CD4-positive, alpha-beta memory T cell (primary cell): ENCODE measurements at regions not wholly inside any gene's neighbourhood (a gene's known extent, or its start where the extent isn't known, plus 50 kb on each side); places are given as distances from the start of the nearest gene placed in this dataset.

Experiments used
- CTCF ChIA-PET: fragments of 350-600 bp; sonication (Branson Sonifier 250); formaldehyde crosslinking; loops from one replicate; lab custom pipeline; 2021; ENCODE audit warnings: inconsistent platforms; ENCODE audit not compliant: partially characterized antibody; lab: Charles Lee
- POLR2A ChIA-PET: fragments of 350-600 bp; sonication (Branson Sonifier 250); formaldehyde crosslinking; loops from one replicate; lab custom pipeline; 2021; ENCODE audit not compliant: partially characterized antibody; lab: Charles Lee
- DNase-seq, 5 donors: peaks; one replicate each; pipeline versions ENCODE4 v3.0.0 to v3.0.0-alpha.2; 2020 to 2022; ENCODE audit warnings: mixed read lengths in 1 of 5
- H3K27ac ChIP-seq: one replicate; pipeline ENCODE4 v1.7.0; 2013; ENCODE audit warnings: low read depth, low read length
- H3K27me3 ChIP-seq: 2 replicates; pipeline ENCODE4 v1.7.0; 2013; ENCODE audit warnings: mild to moderate bottlenecking, low read length, moderate library complexity; ENCODE audit not compliant: insufficient read depth
- H3K36me3 ChIP-seq: 2 replicates; pipeline ENCODE4 v1.7.0; 2013; ENCODE audit warnings: mild to moderate bottlenecking, low read length, moderate library complexity; ENCODE audit not compliant: insufficient read depth
- H3K4me1 ChIP-seq: 2 replicates; pipeline ENCODE4 v1.7.0; 2013; ENCODE audit warnings: mild to moderate bottlenecking, low read length, moderate library complexity; ENCODE audit not compliant: insufficient read depth
- H3K4me3 ChIP-seq, 2 donors: one replicate each; pipeline ENCODE4 v1.7.0; 2013; ENCODE audit warnings: low read length in 2 of 2, mild to moderate bottlenecking in 1 of 2
- H3K9me3 ChIP-seq, 2 donors: one replicate each; pipeline ENCODE4 v1.7.0; 2013; ENCODE audit warnings: low read length in 2 of 2, control low read depth in 1 of 2; ENCODE audit not compliant: control insufficient read depth in 1 of 2
- H3K27ac Mint-ChIP-seq, 7 donors: one replicate each; pipeline ENCODE4 v1.8.0; 2020 to 2021; ENCODE audit warnings: mixed read lengths in 7 of 7, mild to moderate bottlenecking in 6 of 7, inconsistent platforms in 3 of 7, moderate library complexity in 3 of 7
- H3K27me3 Mint-ChIP-seq, 2 donors: one replicate each; pipeline ENCODE4 v1.8.0; 2020 to 2021; ENCODE audit warnings: mixed read lengths in 2 of 2
- H3K36me3 Mint-ChIP-seq, 2 donors: one replicate each; pipeline ENCODE4 v1.8.0; 2020 to 2021; ENCODE audit warnings: mixed read lengths in 2 of 2, inconsistent platforms in 1 of 2, mild to moderate bottlenecking in 1 of 2
- H3K4me1 Mint-ChIP-seq, 4 donors: one replicate each; pipeline ENCODE4 v1.8.0; 2020 to 2021; ENCODE audit warnings: mixed read lengths in 4 of 4, mild to moderate bottlenecking in 1 of 4
- H3K4me3 Mint-ChIP-seq, 8 donors: one replicate each; pipeline ENCODE4 v1.8.0; 2020 to 2021; ENCODE audit warnings: mixed read lengths in 8 of 8, mild to moderate bottlenecking in 7 of 8, moderate library complexity in 6 of 8, inconsistent platforms in 3 of 8
- H3K9me3 Mint-ChIP-seq, 8 donors: one replicate each; pipeline ENCODE4 v1.8.0; 2020 to 2021; ENCODE audit warnings: mixed read lengths in 8 of 8, mild to moderate bottlenecking in 5 of 8, inconsistent platforms in 3 of 8, moderate library complexity in 1 of 8
- intact Hi-C: fragments of 100-400 bp; cut with micrococcal nuclease; formaldehyde crosslinking; loops from one replicate; pipeline ENCODE4 v1.15.1; 2023

DNA sequence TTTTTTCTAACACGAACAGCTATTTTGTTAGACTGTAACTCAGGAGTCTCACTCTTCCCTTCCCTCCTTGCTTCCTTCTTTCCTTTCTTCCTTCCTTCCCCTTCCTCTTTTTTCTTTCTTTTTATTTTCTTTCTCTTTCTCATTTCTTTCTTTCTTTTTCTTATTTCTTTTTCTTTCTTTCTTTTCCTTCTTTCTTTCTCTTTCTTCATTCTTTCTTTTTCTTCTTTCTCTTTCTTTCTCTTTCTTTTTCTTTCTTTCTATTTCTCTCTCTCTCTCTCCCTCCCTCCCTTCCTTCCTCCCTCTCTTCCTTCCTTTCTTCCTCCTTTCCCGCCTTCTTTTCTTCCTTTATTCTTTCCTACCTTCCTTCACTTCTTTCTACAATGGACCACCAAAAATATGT is 1443.0 kb upstream of the LRRTM3 start:
- no peak overlapping the region for H3K4me3 Mint-ChIP-seq
- no peak overlapping the region for H3K27ac Mint-ChIP-seq
- POLR2A ChIA-PET, result no interaction called here

DNA sequence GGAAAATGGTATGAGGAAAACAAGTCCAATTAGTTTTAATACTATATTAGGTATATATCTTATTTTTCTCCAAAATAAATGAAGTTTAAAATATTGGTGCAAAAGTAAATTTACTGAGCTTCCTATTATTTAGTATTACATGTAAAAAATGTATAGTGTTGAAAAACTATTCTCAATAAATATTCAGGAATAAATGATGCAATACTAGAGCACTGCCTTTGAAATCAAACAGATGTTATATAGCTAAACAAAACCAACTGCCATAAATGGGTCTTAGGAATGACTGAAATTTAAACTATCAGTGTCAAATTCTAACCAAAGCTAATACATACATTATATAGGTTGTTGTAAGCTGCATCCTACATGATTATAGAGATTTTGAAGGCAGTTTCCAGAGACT is 1434.0 kb upstream of the LRRTM3 start:
- H3K27me3 Mint-ChIP-seq, result no peaks in the 10 kb centered on the region
- no peaks in the 10 kb centered on the region for H3K4me1 ChIP-seq
- H3K4me1 Mint-ChIP-seq, result no peaks in the 10 kb centered on the region
- no peaks in the 10 kb centered on the region for H3K36me3 Mint-ChIP-seq
- H3K4me3 ChIP-seq, result no peak overlapping the region
- no peak overlapping the region for H3K27ac Mint-ChIP-seq
- CTCF ChIA-PET, result no interaction called here
- no peaks in the 10 kb centered on the region for H3K27me3 ChIP-seq
- POLR2A ChIA-PET, result no interaction called here
- no peaks in the 10 kb centered on the region for H3K9me3 ChIP-seq
- intact Hi-C loops, result no loop called here
- no peak for DNase-seq
- H3K27ac ChIP-seq, result no peak overlapping the region
- no peak overlapping the region for H3K4me3 Mint-ChIP-seq
- H3K9me3 Mint-ChIP-seq, result peaks cover 0 to 8% (median 3%) of the 10 kb centered on the region in 8 donors
- no peaks in the 10 kb centered on the region for H3K36me3 ChIP-seq

More for the DNA sequence above, 1443.0 kb upstream of the LRRTM3 start:
- H3K36me3 Mint-ChIP-seq, result no peaks in the 10 kb centered on the region
- peaks cover 0 to 9% (median under 1%) of the 10 kb centered on the region in 8 donors for H3K9me3 Mint-ChIP-seq
- no peak for DNase-seq
- no peak overlapping the region for H3K27ac ChIP-seq
- no peaks in the 10 kb centered on the region for H3K4me1 Mint-ChIP-seq
- H3K4me1 ChIP-seq, result no peaks in the 10 kb centered on the region
- H3K27me3 ChIP-seq, result no peaks in the 10 kb centered on the region
- no peaks in the 10 kb centered on the region for H3K36me3 ChIP-seq
- CTCF ChIA-PET, result no interaction called here
- intact Hi-C loops, result no loop called here
- H3K9me3 ChIP-seq, result no peaks in the 10 kb centered on the region
- no peaks in the 10 kb centered on the region for H3K27me3 Mint-ChIP-seq
- no peak overlapping the region for H3K4me3 ChIP-seq

GRCh38 chr10:65496541-65496940 is 1429.3 kb upstream of the LRRTM3 start:
- Histone ChIP-seq H3K4me3 (no peak overlapping the region), H3K9me3 (peaks cover 0 to 5% of the 10 kb centered on the region in 2 donors), H3K27ac (no peak overlapping the region), H3K36me3 (no peaks in the 10 kb centered on the region), H3K27me3 (no peaks in the 10 kb centered on the region), H3K4me1 (no peaks in the 10 kb centered on the region)
- H3K9me3 Mint-ChIP-seq, result peaks cover 0 to 12% (median 2%) of the 10 kb centered on the region in 8 donors
- no peak overlapping the region for H3K4me3 Mint-ChIP-seq
- ChIA-PET CTCF (no interaction called here), POLR2A (no interaction called here)
- intact Hi-C loops, result no loop called here
- H3K4me1 Mint-ChIP-seq, result peaks cover 0 to 2% (median under 1%) of the 10 kb centered on the region in 4 donors
- H3K27me3 Mint-ChIP-seq, result no peaks in the 10 kb centered on the region
- H3K36me3 Mint-ChIP-seq, result no peaks in the 10 kb centered on the region
- no peak for DNase-seq
- no peak overlapping the region for H3K27ac Mint-ChIP-seq

- Mint-ChIP-seq H3K27ac (no peak overlapping the region), H3K4me3 (no peak overlapping the region), H3K36me3 (no peaks in the 10 kb centered on the region), H3K9me3 (peaks cover 0 to 12% (median 2%) of the 10 kb centered on the region in 8 donors), H3K4me1 (peaks cover 0 to 2% (median under 1%) of the 10 kb centered on the region in 4 donors), H3K27me3 (no peaks in the 10 kb centered on the region)
- ChIA-PET POLR2A (no interaction called here), CTCF (no interaction called here)
- intact Hi-C loops, result no loop called here
- no peak overlapping the region for H3K4me3 ChIP-seq
- H3K27me3 ChIP-seq, result no peaks in the 10 kb centered on the region
- H3K36me3 ChIP-seq, result no peaks in the 10 kb centered on the region
- DNase-seq, result no peak
- no peaks in the 10 kb centered on the region for H3K4me1 ChIP-seq
- H3K27ac ChIP-seq, result no peak overlapping the region
- H3K9me3 ChIP-seq, result peaks cover 0 to 5% of the 10 kb centered on the region in 2 donors
These were observed 1428.0 kb upstream of the LRRTM3 start for GRCh38 chr10:65497837-65498236.

DNA sequence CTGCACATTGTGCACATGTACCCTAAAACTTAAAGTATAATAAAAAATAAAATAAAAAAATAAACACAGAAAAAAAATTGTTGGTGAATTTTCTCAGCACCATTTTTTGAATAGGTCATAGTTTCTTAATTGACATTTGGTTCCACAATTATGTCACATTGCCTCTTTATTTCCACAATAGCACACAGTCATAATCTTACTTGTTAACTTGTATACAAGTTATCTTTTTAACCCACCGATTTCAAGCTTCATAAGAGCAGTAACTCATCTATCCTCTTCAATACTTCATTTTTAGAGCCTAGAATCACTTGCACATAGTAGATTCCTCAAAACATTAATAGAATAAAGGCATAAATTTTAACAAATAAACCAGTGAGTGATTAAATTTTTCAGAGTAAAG is 1425.1 kb upstream of the LRRTM3 start:
- Mint-ChIP-seq H3K27me3 (no peaks in the 10 kb centered on the region), H3K4me3 (no peak overlapping the region), H3K36me3 (no peaks in the 10 kb centered on the region), H3K27ac (peak overlapping the region in 1 of 7 donors; percentile 16), H3K4me1 (peaks cover 0 to 2% (median under 1%) of the 10 kb centered on the region in 4 donors), H3K9me3 (peaks cover 0 to 22% (median 2%) of the 10 kb centered on the region in 8 donors)
- ChIA-PET CTCF (no interaction called here), POLR2A (no interaction called here)
- H3K36me3 ChIP-seq, result no peaks in the 10 kb centered on the region
- no peak overlapping the region for H3K4me3 ChIP-seq
- intact Hi-C loops, result no loop called here
- no peaks in the 10 kb centered on the region for H3K4me1 ChIP-seq
- H3K9me3 ChIP-seq, result peaks cover 0 to 5% of the 10 kb centered on the region in 2 donors
- no peak overlapping the region for H3K27ac ChIP-seq
- no peaks in the 10 kb centered on the region for H3K27me3 ChIP-seq
- DNase-seq, result no peak

DNA sequence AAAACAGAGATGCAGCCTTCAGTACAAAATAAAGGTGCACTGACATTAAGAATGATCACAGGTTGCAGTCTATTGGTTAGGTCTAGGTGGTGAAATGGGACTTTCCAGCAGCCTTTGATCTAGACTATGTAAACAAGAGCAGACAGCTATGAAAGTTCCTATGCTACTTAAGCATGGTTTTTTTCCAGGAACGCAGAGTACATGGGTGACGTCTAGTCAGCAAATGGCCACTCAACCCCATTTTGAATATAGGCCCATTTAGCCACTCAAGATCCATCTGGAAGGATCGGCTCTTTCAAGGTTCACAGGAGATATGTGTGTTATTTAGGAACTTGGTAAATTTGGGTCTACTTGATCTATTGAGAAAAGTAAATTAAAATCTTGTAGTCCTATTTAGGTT is 1424.6 kb upstream of the LRRTM3 start:
- H3K9me3 ChIP-seq, result peaks cover 0 to 5% of the 10 kb centered on the region in 2 donors
- no peaks in the 10 kb centered on the region for H3K27me3 Mint-ChIP-seq
- H3K9me3 Mint-ChIP-seq, result peaks cover 0 to 24% (median 3%) of the 10 kb centered on the region in 8 donors
- no peak overlapping the region for H3K4me3 Mint-ChIP-seq
- H3K27ac Mint-ChIP-seq, result peak overlapping the region in 2 of 7 donors; percentile 16 to 38
- POLR2A ChIA-PET, result no interaction called here
- CTCF ChIA-PET, result no interaction called here
- no peaks in the 10 kb centered on the region for H3K27me3 ChIP-seq
- H3K4me3 ChIP-seq, result no peak overlapping the region
- no peaks in the 10 kb centered on the region for H3K36me3 ChIP-seq
- H3K27ac ChIP-seq, result no peak overlapping the region
- DNase-seq, result peak; percentile 0 to 51 (median 16)
- intact Hi-C loops, result no loop called here
- no peaks in the 10 kb centered on the region for H3K4me1 ChIP-seq
- peaks cover 0 to 2% (median under 1%) of the 10 kb centered on the region in 4 donors for H3K4me1 Mint-ChIP-seq
- no peaks in the 10 kb centered on the region for H3K36me3 Mint-ChIP-seq

DNA sequence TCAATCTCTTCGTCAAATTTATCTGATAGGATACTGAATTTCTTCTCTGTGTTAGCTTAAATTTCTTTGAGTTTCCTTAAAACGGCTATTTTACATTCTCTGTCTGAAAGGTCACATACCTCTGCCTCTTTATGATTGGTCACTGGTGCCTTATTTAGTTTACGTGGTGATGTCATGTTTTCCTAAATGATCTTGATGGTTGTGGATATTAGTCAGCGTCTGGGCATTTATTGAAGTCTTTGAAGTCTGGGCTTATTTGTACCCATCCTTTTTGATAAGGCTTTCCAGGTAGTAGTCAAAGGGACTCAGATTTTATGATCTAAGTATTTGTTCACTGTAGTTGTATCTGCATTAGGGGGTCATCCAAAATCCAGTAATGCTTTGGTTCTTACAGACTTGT is 1407.5 kb upstream of the LRRTM3 start:
- intact Hi-C loops, result no loop called here

DNA sequence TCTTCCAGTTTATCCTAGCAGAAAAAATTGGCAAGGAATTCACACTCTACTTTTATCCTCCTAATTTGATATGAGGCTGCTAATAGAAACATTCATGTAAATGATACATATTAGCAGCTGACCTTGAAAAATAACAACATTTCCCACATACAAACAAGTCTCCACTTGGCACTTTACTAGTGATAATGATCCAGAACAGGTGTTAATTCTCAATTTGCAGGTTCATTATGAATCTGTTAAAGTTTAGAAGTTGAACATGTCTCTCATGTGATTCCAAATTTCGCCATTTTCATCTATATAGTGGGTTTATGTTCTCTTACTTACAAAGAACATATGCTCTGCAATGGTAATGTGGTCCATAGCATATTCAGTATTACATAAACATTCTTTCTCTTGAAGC is 1396.8 kb upstream of the LRRTM3 start:
- POLR2A ChIA-PET, result no interaction called here
- Mint-ChIP-seq H3K27me3 (no peaks in the 10 kb centered on the region), H3K4me3 (no peak overlapping the region), H3K36me3 (no peaks in the 10 kb centered on the region), H3K27ac (no peak overlapping the region), H3K4me1 (no peaks in the 10 kb centered on the region), H3K9me3 (peaks cover 2 to 11% (median 4%) of the 10 kb centered on the region in 8 donors)
- H3K27me3 ChIP-seq, result no peaks in the 10 kb centered on the region
- no peak overlapping the region for H3K27ac ChIP-seq
- H3K4me3 ChIP-seq, result no peak overlapping the region
- no peaks in the 10 kb centered on the region for H3K36me3 ChIP-seq
- CTCF ChIA-PET, result no interaction called here
- H3K4me1 ChIP-seq, result no peaks in the 10 kb centered on the region
- intact Hi-C loops, result no loop called here
- no peak for DNase-seq
- H3K9me3 ChIP-seq, result no peaks in the 10 kb centered on the region

More for the DNA sequence above, 1407.5 kb upstream of the LRRTM3 start:
- POLR2A ChIA-PET, result no interaction called here
- Histone ChIP-seq H3K36me3 (no peaks in the 10 kb centered on the region), H3K4me3 (no peak overlapping the region), H3K9me3 (peaks cover 0 to 3% of the 10 kb centered on the region in 2 donors), H3K4me1 (no peaks in the 10 kb centered on the region), H3K27ac (no peak overlapping the region), H3K27me3 (no peaks in the 10 kb centered on the region)
- Mint-ChIP-seq H3K4me3 (no peak overlapping the region), H3K9me3 (peaks cover 0 to 9% (median 5%) of the 10 kb centered on the region in 8 donors), H3K36me3 (no peaks in the 10 kb centered on the region), H3K27ac (no peak overlapping the region), H3K27me3 (no peaks in the 10 kb centered on the region), H3K4me1 (no peaks in the 10 kb centered on the region)
- no peak for DNase-seq
- CTCF ChIA-PET, result no interaction called here
